ENCODE measurements at regions not wholly inside any gene's neighbourhood (a gene's known extent, or its start where the extent isn't known, plus 50 kb on each side); places are given as distances from the start of the nearest gene placed in this dataset.
"Not testable (repeated sequence)": the region's sequence is repeated elsewhere in the genome, so short reads cannot be mapped to it uniquely, and the experiment has no call there.

DNA sequence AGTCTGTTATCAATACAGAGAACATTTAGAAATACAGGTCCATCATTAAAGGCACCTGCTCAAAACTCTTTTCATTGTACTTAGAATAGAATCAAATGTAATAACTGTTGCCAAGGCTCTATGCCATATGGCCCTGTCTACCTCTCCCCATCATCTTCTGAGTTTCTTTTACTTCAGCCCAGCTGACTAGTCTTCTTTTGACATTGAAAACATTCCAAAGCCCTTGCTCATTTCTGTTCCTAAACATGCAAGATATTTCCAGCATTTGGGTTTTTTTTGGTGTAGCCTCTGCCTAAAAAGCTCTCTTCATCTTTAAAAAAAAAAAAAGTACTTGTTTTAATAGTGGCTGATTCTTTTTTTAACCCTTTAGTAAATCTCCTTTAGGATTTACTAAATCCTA is 165.5 kb upstream of the SMIM30 start:
- Histone ChIP-seq H3K27ac (no peak overlapping the region), H3K4me3 (no peak overlapping the region)
- DNase-seq (ENCODE audit: low spot score), result no peak
- TF ChIP-seq, protein P1, sequence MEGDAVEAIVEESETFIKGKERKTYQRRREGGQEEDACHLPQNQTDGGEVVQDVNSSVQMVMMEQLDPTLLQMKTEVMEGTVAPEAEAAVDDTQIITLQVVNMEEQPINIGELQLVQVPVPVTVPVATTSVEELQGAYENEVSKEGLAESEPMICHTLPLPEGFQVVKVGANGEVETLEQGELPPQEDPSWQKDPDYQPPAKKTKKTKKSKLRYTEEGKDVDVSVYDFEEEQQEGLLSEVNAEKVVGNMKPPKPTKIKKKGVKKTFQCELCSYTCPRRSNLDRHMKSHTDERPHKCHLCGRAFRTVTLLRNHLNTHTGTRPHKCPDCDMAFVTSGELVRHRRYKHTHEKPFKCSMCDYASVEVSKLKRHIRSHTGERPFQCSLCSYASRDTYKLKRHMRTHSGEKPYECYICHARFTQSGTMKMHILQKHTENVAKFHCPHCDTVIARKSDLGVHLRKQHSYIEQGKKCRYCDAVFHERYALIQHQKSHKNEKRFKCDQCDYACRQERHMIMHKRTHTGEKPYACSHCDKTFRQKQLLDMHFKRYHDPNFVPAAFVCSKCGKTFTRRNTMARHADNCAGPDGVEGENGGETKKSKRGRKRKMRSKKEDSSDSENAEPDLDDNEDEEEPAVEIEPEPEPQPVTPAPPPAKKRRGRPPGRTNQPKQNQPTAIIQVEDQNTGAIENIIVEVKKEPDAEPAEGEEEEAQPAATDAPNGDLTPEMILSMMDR (IDR thresholded peaks at IDR 0.05), result no peak

DNA sequence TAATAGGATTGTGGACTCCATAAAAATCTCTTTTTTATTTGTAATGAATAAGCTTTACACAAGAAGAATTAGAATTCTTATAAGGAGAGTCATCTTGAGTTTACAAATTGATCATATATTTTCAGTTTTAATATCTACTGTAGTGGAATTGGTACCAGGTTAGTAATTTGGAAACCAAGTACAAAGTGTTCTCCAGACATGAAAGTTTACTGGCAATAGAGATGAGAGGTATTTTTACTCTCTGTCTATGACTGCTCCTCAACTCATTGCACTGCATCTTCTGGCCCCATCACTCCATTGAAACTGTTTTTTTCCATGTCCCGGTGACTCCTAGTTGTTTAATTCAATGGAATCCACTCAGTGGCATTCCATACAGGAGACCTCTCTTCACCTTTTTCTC is 164.5 kb upstream of the SMIM30 start:
- Histone ChIP-seq H3K4me3 (no peak overlapping the region), H3K27ac (no peak overlapping the region)
- DNase-seq (ENCODE audit: low spot score), result no peak
- TF ChIP-seq, protein P1 (IDR thresholded peaks at IDR 0.05), result no peak

DNA sequence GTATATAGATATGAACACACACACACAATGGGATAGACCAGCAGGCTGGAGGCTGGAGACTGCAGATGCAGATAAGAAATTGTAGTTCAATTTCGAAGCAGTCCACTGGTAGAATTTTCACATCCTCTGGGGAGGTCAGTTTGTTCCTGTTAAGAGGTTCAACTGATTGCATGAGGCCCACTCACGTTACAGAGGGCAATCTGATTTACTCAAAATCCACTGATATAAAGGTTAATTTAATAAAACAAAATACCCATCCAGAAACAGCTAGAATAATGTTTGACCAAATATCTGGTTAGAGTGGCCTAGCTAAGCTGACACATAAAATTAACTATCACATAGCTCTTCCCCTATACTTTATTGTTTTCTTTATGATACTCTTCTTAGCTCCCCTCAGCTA is 162.9 kb upstream of the SMIM30 start:
- no peak for DNase-seq (ENCODE audit: low spot score)
- TF ChIP-seq, protein P1 (IDR thresholded peaks at IDR 0.05), result no peak
- H3K27ac ChIP-seq, result no peak overlapping the region
- H3K4me3 ChIP-seq, result no peak overlapping the region

DNA sequence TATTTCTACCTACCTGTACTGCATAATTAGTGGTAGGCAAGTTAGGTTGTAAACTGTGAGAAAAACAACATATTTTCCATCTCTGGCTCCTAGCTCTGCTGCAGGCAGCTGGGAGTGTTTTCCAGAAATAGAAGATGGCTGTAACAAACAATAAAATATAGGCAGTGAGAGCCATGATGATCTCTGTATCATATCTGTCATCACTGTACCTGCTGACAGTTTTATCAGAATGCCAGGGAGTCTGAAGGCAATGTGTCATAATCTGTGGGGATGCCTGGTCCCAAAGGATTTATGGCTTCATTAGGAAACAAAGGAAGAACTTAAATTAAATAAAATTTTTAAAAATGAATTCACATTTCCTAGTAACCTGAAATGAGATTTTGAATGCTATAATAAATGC is 160.9 kb upstream of the SMIM30 start:
- TF ChIP-seq, protein P1 (IDR thresholded peaks at IDR 0.05), result no peak
- no peak overlapping the region for H3K4me3 ChIP-seq
- no peak overlapping the region for H3K27ac ChIP-seq
- no peak for DNase-seq (ENCODE audit: low spot score)

DNA sequence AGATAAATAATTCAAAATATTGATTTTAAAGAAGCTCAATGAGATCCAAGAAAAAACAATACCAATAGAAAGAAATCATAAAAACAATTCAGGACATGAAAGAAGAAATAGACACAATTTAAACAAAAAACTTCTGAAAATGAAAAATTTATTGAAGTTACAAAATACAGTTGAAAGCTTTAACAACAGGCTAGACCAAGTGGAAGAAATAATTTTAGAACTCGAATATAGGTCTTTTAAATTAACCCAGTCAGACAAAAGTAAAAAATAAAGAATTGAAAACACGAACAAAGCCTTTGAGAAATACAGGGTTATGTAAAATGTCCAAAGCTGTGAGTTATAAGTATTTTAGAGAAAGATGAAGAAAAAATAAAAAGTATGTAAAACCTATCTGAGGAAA is 152.4 kb upstream of the SMIM30 start:
- TF ChIP-seq, protein P1 (IDR thresholded peaks at IDR 0.05), result no peak
- Histone ChIP-seq H3K27ac (no peak overlapping the region), H3K4me3 (no peak overlapping the region)
- DNase-seq (ENCODE audit: low spot score), result no peak

DNA sequence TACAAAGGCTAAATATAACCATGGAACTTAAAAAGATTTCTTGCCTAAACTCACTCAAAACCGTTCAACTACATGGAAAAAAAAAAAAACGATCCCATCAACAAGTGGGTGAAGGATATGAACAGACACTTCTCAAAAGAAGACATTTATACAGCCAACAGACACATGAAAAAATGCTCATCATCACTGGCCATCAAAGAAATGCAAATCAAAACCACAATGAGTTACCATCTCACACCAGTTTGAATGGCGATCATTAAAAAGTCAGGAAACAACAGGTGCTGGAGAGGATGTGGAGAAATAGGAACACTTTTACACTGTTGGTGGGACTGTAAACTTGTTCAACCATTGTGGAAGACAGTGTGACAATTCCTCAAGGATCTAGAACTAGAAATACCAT is 151.2 kb upstream of the SMIM30 start:
- not testable (repeated sequence) for H3K27ac ChIP-seq; DNase-seq (ENCODE audit: low spot score); H3K4me3 ChIP-seq

DNA sequence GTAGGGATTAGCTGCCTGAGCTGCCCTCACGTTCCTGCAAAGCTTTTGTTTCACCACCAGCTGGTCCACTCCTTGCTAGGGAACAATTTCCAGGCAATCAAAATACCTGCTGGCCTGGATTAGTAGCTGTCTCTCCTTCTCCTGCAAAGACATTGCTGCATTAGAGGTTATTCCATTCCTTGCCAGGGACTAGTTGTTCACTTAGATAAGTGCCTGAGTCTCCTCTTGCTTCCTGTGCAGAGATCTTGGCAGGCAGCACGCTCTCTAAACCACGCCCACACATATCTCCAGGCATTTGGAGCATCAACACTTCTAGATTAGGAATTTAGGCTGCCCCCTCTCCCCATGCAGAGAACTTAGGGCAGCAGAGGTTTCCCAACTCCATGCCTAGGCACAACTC is 150.4 kb upstream of the SMIM30 start:
- no peak for DNase-seq (ENCODE audit: low spot score)
- H3K27ac ChIP-seq, result no peak overlapping the region
- TF ChIP-seq, protein P1 (IDR thresholded peaks at IDR 0.05), result no peak

DNA sequence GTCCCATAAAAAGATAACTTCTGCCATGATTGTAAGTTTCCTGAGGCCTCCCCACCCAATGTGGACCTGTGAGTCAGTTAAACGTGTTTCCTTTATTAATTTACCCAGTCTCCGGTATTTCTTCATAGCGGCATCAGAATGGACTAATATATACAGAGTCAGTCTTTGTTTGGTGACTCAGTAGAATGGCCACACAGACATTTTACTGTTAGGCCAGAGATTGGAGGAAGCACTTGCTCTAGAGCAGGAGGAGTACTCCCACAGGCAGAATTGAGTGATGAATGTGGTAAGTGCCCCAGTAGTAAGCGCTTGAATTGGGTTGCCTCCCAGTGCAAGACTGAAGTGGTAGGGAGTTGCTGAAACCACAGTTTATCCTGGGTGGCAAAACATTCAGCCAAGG is 149.5 kb upstream of the SMIM30 start:
- Histone ChIP-seq H3K4me3 (no peak overlapping the region), H3K27ac (no peak overlapping the region)
- TF ChIP-seq, protein P1 (IDR thresholded peaks at IDR 0.05), result no peak
- no peak for DNase-seq (ENCODE audit: low spot score)

More for the DNA sequence above, 150.4 kb upstream of the SMIM30 start:
- no peak overlapping the region for H3K4me3 ChIP-seq
